Esophagus squamous epithelium (tissue), 5 donors: ENCODE measurements at regions not wholly inside any gene's neighbourhood (a gene's known extent, or its start where the extent isn't known, plus 50 kb on each side); places are given as distances from the start of the nearest gene placed in this dataset.
"Not testable (repeated sequence)": the region's sequence is repeated elsewhere in the genome, so short reads cannot be mapped to it uniquely, and the experiment has no call there.

Experiments
- DNase-seq: peaks from one replicate; lab custom pipeline; 2025; lab: John Stamatoyannopoulos, UW
- H3K27ac ChIP-seq, 4 donors: fragments of 200-600 bp; sonication (generic); one replicate each; pipeline ENCODE4 v1.5.1; 2016 to 2019; ENCODE audit warnings: mild to moderate bottlenecking in 1 of 4
- H3K27me3 ChIP-seq, 4 donors: fragments of 200-600 bp; sonication (generic); 1 replicate in 3 of 4; 2 replicates in 1 of 4; pipeline versions ENCODE4 v1.5.1 to v1.6.0; 2017 to 2021; ENCODE audit warnings: antibody characterized with exemption in 1 of 4
- H3K36me3 ChIP-seq, 3 donors: fragments of 200-600 bp; sonication (generic); one replicate each; pipeline ENCODE4 v1.5.1; 2016 to 2019
- H3K4me1 ChIP-seq, 3 donors: fragments of 200-600 bp; sonication (generic); one replicate each; pipeline ENCODE4 v1.5.1; 2017 to 2019
- H3K4me3 ChIP-seq, 4 donors: fragments of 200-600 bp; sonication (generic); 1 replicate in 3 of 4; 2 replicates in 1 of 4; pipeline ENCODE4 v1.5.1; 2016 to 2019; ENCODE audit warnings: mild to moderate bottlenecking in 2 of 4, moderate library complexity in 1 of 4
- H3K9me3 ChIP-seq, 3 donors: fragments of 200-600 bp; sonication (generic); one replicate each; pipeline ENCODE4 v1.5.1; 2016 to 2019
- POLR2A ChIP-seq, 4 donors: fragments of 450-650 bp; IDR thresholded peaks; one replicate each; pipeline ENCODE4 v1.6.1; 2017; ENCODE audit warnings: antibody characterized with exemption in 4 of 4, mild to moderate bottlenecking in 4 of 4, moderate library complexity in 3 of 4
- WGBS, 2 donors: methylation state at CpG; one replicate each; pipeline ENCODE4 v1.1.5; 2018; 5-methylcytosine and 5-hydroxymethylcytosine counted together
- intact Hi-C: fragments of 100-400 bp; cut with DNase I; formaldehyde crosslinking; loops from one replicate; pipeline ENCODE4 v1.15.0; 2022
- TF ChIP-seq, protein P1 (sequence below), 6 experiments: fragments of 450-650 bp in 4 of 6; fragments of 200-600 bp in 2 of 6; sonication (generic) in 2 of 6; IDR thresholded peaks; one replicate each; pipeline ENCODE4 v1.5.1; 2016 to 2019; ENCODE audit warnings: antibody characterized with exemption in 6 of 6, mild to moderate bottlenecking in 4 of 6, moderate library complexity in 4 of 6
- donor health status: DM: yes; HTN: yes; CAD: no.

DNA sequence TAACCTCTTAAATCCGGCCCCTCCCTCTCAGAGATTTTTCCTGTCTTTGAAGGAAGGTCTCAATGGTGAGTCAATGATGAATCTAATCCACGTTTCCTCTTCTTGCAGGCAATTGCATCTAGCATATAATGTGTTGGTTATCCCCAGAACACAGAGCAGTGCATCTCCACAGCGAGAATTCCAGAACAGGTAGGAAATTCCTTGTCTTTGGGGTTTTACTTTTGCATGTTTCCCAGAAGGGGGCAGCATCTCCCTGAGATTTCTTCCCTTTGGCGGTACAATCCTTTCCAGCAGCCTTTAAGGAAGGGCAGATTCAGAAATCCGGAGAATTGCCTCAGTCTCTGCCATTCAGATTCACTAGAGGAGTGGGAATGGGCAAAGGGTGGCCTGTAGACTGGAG is 128.0 kb downstream of the KCNA5 start:
- WGBS, 2 donors = 0 to 11% methylated on average over 3 to 5 of the region's 5 CpGs
- H3K4me3 ChIP-seq = no peak overlapping the region
- no peak overlapping the region for H3K27ac ChIP-seq
- peaks cover 0 to 5% (median 0%) of the 10 kb centered on the region in 3 donors for H3K36me3 ChIP-seq
- H3K9me3 ChIP-seq = no peaks in the 10 kb centered on the region
- peaks cover 0 to 10% (median 0%) of the 10 kb centered on the region in 4 donors for H3K27me3 ChIP-seq
- no peak for DNase-seq
- no peak for TF ChIP-seq POLR2A (IDR thresholded peaks at IDR 0.05)
- TF ChIP-seq, protein P1, sequence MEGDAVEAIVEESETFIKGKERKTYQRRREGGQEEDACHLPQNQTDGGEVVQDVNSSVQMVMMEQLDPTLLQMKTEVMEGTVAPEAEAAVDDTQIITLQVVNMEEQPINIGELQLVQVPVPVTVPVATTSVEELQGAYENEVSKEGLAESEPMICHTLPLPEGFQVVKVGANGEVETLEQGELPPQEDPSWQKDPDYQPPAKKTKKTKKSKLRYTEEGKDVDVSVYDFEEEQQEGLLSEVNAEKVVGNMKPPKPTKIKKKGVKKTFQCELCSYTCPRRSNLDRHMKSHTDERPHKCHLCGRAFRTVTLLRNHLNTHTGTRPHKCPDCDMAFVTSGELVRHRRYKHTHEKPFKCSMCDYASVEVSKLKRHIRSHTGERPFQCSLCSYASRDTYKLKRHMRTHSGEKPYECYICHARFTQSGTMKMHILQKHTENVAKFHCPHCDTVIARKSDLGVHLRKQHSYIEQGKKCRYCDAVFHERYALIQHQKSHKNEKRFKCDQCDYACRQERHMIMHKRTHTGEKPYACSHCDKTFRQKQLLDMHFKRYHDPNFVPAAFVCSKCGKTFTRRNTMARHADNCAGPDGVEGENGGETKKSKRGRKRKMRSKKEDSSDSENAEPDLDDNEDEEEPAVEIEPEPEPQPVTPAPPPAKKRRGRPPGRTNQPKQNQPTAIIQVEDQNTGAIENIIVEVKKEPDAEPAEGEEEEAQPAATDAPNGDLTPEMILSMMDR (IDR thresholded peaks at IDR 0.05) = peak in 5 of 6 experiments; percentile 52 to 76 (median 62)
- intact Hi-C loops = loop anchor here (10.0 kb wide), 1 partner anchor 273 kb away; no protein-coding TSS in a partner anchor
- peaks cover 0 to 12% (median 0%) of the 10 kb centered on the region in 3 donors for H3K4me1 ChIP-seq

DNA sequence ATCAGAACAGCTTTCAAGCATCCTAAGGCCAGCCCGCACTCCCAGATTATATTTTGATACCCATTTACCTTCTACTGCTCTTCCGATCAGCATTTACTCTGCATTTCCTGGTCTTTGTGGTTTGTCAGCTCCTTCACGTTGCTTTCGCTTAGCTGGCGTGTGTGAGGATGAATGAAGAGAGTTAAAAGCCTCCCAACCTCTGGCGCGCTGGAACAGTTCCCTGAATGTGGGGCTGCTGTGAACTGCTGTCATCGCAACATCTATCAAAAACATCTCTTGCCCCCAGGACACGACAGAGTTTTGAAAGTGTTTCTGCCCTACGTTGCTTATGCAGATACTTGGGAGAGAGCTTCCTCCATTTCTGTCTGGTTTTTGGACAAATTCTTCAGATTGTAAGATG is 129.2 kb downstream of the KCNA5 start:
- intact Hi-C loops = loop anchor here (10.0 kb wide), 1 partner anchor 272 kb away; no protein-coding TSS in a partner anchor
- WGBS, 2 donors = 70 to 72% methylated on average over 10 of the region's 10 CpGs
- DNase-seq = no peak
- Histone ChIP-seq H3K36me3 (peaks cover 0 to 5% (median 0%) of the 10 kb centered on the region in 3 donors), H3K9me3 (no peaks in the 10 kb centered on the region), H3K27me3 (peaks cover 0 to 10% (median 0%) of the 10 kb centered on the region in 4 donors), H3K4me3 (no peak overlapping the region), H3K27ac (no peak overlapping the region), H3K4me1 (peaks cover 0 to 12% (median 0%) of the 10 kb centered on the region in 3 donors)
- no peak for TF ChIP-seq POLR2A (IDR thresholded peaks at IDR 0.05)
- TF ChIP-seq, protein P1 (IDR thresholded peaks at IDR 0.05) = no peak

DNA sequence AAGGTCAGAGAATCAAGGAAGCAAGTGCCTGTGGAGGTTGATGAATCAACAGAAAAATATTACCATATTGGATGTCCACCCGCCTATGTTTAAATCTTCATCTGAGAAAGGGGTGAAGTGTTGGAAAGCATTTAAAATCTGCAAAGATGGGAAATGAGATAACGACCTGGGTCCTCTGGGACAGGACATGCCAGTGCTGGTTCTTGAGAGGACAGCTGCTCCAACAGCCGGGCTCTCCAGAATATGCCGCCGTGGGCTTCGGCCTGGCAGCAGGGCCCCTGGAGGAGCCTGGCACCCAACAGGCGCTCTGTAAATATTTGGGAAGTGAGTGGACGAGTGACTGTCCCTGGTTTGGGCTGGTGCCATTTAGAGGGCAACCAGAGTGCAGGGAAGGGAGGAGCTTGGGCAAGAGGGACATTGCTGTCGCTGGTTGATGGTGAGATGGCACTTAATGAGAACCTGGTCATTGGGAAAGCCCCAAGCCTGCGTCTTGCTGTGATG is 129.9 kb downstream of the KCNA5 start:
- H3K27ac ChIP-seq = no peak overlapping the region
- 79 to 80% methylated on average over 9 to 10 of the region's 10 CpGs for whole genome bisulfite sequencing, 2 donors
- no peaks in the 10 kb centered on the region for H3K9me3 ChIP-seq
- DNase-seq = no peak
- peaks cover 0 to 12% (median 0%) of the 10 kb centered on the region in 3 donors for H3K4me1 ChIP-seq
- intact Hi-C loops = loop anchor here (10.0 kb wide), 1 partner anchor 271 kb away; no protein-coding TSS in a partner anchor
- H3K27me3 ChIP-seq = peaks cover 0 to 10% (median 0%) of the 10 kb centered on the region in 4 donors
- H3K4me3 ChIP-seq = no peak overlapping the region
- TF ChIP-seq, protein P1 (IDR thresholded peaks at IDR 0.05) = no peak
- no peak for TF ChIP-seq POLR2A (IDR thresholded peaks at IDR 0.05)
- peaks cover 0 to 5% (median 0%) of the 10 kb centered on the region in 3 donors for H3K36me3 ChIP-seq

DNA sequence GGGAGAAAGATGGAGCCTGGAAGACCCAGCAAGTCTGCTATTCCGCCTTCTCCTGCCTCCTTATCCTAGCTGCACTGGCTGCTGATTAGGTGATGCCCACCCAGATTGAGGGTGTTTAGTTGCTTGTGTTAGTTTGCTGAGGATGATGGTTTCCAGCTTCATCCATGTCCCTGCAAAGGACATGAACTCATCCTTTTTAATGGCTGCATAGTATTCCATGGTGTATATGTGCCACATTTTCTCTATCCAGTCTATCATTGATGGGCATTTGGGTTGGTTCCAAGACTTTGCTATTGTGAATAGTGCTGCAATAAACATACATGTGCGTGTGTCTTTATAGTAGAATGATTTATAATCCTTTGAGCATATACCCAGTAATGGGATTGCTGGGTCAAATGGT is 131.7 kb downstream of the KCNA5 start:
- peaks cover 0 to 10% (median 0%) of the 10 kb centered on the region in 4 donors for H3K27me3 ChIP-seq
- intact Hi-C loops = loop anchor here (10.0 kb wide), 1 partner anchor 269 kb away; no protein-coding TSS in a partner anchor
- DNase-seq = not testable (repeated sequence)

DNA sequence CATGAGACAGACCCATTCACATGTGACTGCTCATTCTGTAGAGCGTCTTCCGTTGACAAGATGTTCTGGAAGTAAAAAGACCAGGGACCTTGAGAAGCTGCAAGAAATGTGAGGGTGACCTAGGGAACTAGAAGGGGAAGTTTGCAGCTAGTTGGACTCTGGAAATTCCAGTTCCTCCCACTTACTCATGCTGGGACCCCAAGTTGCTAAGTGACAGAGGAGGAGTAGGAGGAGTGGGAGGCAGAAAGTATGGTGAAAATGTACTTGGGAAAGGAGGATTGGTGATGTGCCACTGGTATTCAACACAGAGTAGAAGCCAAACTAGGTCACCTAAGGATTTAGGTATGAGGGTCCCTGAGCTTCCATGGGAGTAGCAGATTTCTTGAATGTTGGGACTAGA is 132.4 kb downstream of the KCNA5 start:
- H3K4me1 ChIP-seq = peaks cover 0 to 12% (median 0%) of the 10 kb centered on the region in 3 donors
- H3K27me3 ChIP-seq = peaks cover 0 to 10% (median 0%) of the 10 kb centered on the region in 4 donors
- 80 to 97% methylated on average over 2 of the region's 2 CpGs for WGBS, 2 donors
- no peak overlapping the region for H3K27ac ChIP-seq
- intact Hi-C loops = loop anchor here (10.0 kb wide), 1 partner anchor 269 kb away; no protein-coding TSS in a partner anchor
- peaks cover 0 to 5% (median 0%) of the 10 kb centered on the region in 3 donors for H3K36me3 ChIP-seq
- no peak overlapping the region for H3K4me3 ChIP-seq
- TF ChIP-seq, protein P1 (IDR thresholded peaks at IDR 0.05) = no peak
- TF ChIP-seq POLR2A (IDR thresholded peaks at IDR 0.05) = no peak
- DNase-seq = no peak
- no peaks in the 10 kb centered on the region for H3K9me3 ChIP-seq

More for the DNA sequence above, 131.7 kb downstream of the KCNA5 start:
- 80 to 100% methylated on average over 2 of the region's 2 CpGs for WGBS, 2 donors
- H3K27ac ChIP-seq, H3K36me3 ChIP-seq, H3K4me3 ChIP-seq, H3K9me3 ChIP-seq: not testable (repeated sequence)
- peaks cover 0 to 12% (median 0%) of the 10 kb centered on the region in 3 donors for H3K4me1 ChIP-seq
